ENCODE measurements at regions not wholly inside any gene's neighbourhood (a gene's known extent, or its start where the extent isn't known, plus 50 kb on each side); places are given as distances from the start of the nearest gene placed in this dataset.

DNA sequence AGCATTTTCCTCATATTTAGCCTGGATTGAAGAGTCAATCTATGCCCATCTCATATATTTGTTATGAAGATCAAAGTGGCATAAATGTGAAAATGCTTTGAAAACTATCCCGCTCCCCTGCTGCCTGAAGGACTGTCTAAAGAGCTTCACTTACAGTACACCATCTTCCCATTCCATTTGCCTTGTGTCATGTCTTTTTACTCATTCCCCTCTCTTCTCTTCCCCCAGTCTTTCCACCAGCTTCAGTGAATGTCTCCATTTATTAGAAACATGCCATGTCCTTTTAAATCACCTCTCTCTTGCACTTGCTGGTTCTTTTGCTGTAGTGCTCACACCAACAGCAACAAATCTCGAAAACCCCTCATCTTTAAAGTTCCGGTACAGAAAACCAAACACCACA is 192.7 kb upstream of the SGCD start:
- Histone ChIP-seq H3K27me3 (replicated peaks) (no peaks in the 10 kb centered on the region), H3K4me3 (ENCODE audit: low read depth, low read length) (no peak overlapping the region), H3K36me3 (replicated peaks) (no peaks in the 10 kb centered on the region), H3K27ac (no peak overlapping the region)
- TF ChIP-seq, protein P1, sequence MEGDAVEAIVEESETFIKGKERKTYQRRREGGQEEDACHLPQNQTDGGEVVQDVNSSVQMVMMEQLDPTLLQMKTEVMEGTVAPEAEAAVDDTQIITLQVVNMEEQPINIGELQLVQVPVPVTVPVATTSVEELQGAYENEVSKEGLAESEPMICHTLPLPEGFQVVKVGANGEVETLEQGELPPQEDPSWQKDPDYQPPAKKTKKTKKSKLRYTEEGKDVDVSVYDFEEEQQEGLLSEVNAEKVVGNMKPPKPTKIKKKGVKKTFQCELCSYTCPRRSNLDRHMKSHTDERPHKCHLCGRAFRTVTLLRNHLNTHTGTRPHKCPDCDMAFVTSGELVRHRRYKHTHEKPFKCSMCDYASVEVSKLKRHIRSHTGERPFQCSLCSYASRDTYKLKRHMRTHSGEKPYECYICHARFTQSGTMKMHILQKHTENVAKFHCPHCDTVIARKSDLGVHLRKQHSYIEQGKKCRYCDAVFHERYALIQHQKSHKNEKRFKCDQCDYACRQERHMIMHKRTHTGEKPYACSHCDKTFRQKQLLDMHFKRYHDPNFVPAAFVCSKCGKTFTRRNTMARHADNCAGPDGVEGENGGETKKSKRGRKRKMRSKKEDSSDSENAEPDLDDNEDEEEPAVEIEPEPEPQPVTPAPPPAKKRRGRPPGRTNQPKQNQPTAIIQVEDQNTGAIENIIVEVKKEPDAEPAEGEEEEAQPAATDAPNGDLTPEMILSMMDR (IDR thresholded peaks at IDR 0.05; ENCODE audit: low read depth, low read length, missing control alignments): no peak
- no peak for DNase-seq
- in situ Hi-C loops (cut with HindIII; ENCODE audit: low pct_ligation_motif_present, low sequenced_read_pairs): no loop called here

DNA sequence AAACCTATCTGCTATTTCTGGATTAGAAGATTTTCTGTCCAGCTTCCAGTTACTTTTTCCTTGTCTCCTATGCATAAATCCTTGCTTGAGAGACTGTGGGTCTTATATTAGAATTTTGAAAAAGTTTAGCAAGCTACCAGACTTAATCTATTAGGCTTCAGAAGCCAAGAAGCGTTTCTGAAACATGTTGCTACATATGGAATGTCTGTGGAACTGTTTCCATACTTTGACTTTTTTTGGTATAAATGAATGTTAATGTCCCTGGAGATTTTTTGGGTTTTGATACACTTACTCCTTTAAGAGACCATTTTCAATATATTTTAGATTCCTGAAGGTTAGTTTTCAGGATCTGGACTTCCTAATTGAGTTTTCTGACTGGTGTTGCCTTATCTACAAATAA is 191.4 kb upstream of the SGCD start:
- no peak for DNase-seq
- in situ Hi-C loops (cut with HindIII; ENCODE audit: low pct_ligation_motif_present, low sequenced_read_pairs): no loop called here
- Histone ChIP-seq H3K27me3 (replicated peaks) (no peaks in the 10 kb centered on the region), H3K36me3 (replicated peaks) (no peaks in the 10 kb centered on the region), H3K27ac (no peak overlapping the region), H3K4me3 (ENCODE audit: low read depth, low read length) (no peak overlapping the region)
- TF ChIP-seq, protein P1 (IDR thresholded peaks at IDR 0.05; ENCODE audit: low read depth, low read length, missing control alignments): no peak

DNA sequence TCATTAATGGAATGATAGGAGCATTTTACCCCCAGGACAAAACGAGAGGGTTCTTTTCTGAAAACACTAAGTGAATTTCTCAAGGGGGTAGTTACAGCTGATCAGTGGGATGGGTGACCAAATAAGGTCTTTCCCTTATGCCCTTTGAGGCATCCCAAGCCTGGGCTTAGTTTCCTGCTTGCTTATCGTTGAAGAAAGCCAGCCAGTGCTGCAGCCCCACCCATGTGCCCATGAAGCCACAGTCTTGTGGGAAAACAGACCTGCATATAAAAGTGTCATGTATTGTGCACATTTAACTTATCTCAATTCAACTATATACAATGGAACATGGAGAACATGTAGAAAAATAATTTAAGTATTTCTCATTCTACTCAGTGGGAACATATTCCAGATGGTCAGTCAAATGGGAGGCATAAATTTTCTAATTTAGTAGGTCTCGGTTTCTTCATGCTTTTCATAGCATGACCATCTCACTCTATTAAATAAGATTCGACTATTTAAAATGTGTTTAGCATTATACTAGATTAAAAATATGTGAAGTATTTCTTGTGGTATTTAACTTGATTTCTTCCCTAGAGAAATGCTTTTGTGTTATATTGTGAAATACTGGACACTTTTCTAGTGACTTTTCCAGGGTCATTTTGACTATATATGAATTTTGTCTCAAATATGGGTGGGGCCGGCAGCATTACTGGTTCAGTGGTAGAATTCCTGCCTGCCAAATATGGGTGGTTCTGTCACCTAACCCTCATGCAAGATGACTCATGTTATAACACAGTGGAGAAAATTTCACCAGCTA is 189.7 kb upstream of the SGCD start:
- in situ Hi-C loops (cut with HindIII; ENCODE audit: low pct_ligation_motif_present, low sequenced_read_pairs): no loop called here
- no peak overlapping the region for H3K4me3 ChIP-seq (ENCODE audit: low read depth, low read length)
- TF ChIP-seq, protein P1 (IDR thresholded peaks at IDR 0.05; ENCODE audit: low read depth, low read length, missing control alignments): no peak
- no peak overlapping the region for H3K27ac ChIP-seq
- H3K36me3 ChIP-seq (replicated peaks): no peaks in the 10 kb centered on the region
- H3K27me3 ChIP-seq (replicated peaks): no peaks in the 10 kb centered on the region
- DNase-seq: no peak

DNA sequence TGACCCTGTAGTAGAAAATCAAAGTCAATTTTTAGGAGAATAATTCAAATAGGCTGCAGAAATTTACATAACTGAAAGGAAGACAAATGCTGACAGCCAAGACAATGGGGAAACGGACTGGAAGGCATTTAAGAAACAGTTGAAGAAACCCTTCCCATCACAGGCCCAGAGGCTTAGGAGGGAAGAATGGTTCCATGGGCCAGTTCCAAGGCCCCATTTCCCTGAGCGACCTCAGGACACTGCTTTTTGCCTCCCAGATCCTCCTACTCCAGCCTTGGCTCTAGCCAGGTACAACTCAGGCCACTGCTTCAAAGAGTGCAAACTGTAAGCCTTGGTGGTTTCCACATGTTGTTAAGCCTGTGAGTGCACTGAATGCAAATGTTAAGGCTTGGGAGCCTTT is 184.1 kb upstream of the SGCD start:
- TF ChIP-seq, protein P1 (IDR thresholded peaks at IDR 0.05; ENCODE audit: low read depth, low read length, missing control alignments): no peak
- in situ Hi-C loops (cut with HindIII; ENCODE audit: low pct_ligation_motif_present, low sequenced_read_pairs): no loop called here
- Histone ChIP-seq H3K27ac (no peak overlapping the region), H3K27me3 (replicated peaks) (no peaks in the 10 kb centered on the region), H3K4me3 (ENCODE audit: low read depth, low read length) (no peak overlapping the region), H3K36me3 (replicated peaks) (no peaks in the 10 kb centered on the region)
- DNase-seq: no peak

DNA sequence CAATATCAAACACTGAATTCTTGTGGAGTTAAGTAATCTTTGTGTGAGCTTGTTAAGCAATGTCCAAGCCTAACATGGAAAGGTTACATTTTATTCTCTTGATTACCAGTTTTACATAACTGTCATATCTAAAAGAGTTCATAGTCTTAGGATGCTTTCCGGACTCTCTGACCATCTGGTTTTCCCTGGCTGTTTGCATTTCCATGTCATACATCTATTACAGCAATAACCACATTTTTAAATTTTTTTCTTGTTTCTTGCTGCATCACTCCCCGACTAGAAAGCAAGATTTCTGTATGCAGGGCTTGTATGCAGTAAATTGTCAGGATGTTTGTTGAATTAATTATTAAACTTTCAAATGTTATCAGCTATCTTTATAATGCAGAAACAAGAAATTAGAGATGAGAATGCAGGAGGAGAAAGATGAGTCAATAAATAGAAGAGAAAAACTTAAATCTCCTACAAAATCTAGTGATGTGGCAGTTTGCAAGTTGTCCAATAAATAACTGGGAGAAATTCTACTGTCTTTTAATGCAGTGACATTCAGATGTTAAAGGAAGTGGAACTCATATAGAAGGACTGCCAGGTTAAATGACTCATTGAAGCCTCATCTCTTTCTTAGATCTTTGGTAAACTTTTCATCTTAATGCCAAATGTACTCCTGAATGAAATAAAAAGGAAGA is 179.6 kb upstream of the SGCD start:
- H3K27ac ChIP-seq: no peak overlapping the region
- DNase-seq: no peak
- H3K27me3 ChIP-seq (replicated peaks): no peaks in the 10 kb centered on the region
- H3K4me3 ChIP-seq (ENCODE audit: low read depth, low read length): no peak overlapping the region
- no peaks in the 10 kb centered on the region for H3K36me3 ChIP-seq (replicated peaks)
- TF ChIP-seq, protein P1 (IDR thresholded peaks at IDR 0.05; ENCODE audit: low read depth, low read length, missing control alignments): no peak
- in situ Hi-C loops (cut with HindIII; ENCODE audit: low pct_ligation_motif_present, low sequenced_read_pairs): no loop called here
